NOMO-1 treated with DMSO at 0.1 percent for 48 hours (cell line): ENCODE measurements at regions not wholly inside any gene's neighbourhood (a gene's known extent, or its start where the extent isn't known, plus 50 kb on each side); places are given as distances from the start of the nearest gene placed in this dataset.

ENCODE experiments used
- DNase-seq: peaks from one replicate; lab custom pipeline; 2025; ENCODE audit not compliant: unreplicated experiment; lab: John Stamatoyannopoulos, UW

DNA sequence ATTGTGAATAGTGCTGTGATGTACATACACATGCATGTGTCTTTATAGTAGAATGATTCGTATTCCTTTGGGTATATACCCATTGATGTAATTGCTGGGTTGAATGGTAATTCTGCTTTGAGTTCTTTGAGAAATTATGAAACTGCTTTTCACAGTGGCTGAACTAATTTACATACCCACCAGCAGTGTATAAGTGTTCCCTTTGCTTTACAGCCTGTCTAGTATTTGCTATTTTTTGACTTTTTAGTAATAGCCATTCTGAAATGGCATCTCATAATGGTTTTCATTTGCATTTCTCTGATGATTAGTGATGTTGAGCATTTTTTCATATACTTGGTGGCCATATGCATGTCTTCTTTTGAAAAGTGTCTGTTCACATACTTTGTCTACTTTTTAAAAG is 54.5 kb upstream of the FAM78B start:
- no peak for DNase-seq

DNA sequence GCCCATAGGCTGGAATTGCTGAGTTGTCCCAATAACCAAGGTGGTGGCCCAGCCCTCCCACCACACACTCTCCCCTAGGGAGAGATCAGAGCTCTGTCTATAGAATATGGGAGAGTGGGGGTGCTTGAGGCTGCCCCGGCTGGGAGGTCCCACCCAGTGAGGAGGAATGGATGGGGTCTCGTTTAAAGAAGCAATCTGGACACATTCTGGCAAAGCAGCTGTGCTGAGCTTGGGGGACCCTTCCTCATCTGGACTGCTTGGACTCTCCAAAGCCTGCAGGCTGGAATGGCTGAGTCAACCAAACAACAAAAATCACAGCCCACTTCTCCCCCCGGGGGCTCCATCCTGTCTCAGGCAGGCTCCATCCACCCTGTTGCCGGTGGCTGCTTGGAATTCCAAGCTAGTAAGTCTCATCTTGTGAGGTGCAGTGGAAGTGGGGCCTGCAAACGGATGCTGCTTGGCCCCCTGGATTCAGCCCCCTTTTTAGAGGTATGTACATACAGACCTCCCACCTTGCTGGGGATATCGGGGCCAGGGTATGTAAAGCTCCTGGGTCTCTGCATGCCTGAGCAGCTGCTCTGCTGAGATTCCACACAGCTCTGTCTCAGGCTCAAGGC is 67.1 kb upstream of the FAM78B start:
- DNase-seq: no peak

DNA sequence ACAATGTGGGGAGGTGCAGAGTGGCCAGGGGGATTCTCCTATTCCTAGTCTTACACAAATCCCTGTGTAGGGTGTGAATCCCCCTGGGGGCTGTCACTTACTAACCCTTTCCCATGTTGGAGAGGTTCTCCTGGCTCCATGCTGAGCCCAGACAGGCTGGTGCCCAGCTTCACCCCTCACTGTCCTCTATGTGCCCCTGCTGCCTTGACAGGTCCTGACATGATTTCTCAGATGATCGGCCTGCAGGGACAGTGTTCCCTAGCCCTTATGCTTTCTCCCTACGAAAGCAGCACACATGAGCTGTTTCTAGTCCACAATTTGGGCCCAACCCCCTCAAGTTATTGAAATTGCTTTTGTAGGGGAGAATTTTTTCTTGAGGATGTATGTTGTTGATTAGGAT is 68.9 kb upstream of the FAM78B start:
- DNase-seq: no peak

DNA sequence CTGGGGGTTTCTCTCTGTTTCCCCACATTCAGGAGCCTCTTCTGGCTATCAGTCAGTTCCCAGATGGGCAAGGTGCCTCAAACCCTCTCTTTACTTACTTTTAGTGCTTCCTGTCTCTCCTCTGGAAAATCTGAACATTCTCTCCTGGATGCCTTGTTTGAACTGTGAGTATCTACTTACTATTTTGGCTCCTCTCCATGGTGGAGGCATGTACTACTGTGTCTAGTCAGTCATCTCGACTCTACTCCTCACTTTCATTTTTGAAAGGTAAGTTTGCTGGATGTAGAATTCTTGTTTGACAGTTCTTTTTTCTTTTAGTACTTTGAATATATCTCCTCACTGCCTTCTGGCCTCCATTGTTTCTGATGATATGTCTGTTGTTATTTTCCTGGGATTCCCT is 70.9 kb upstream of the FAM78B start:
- DNase-seq: no peak

DNA sequence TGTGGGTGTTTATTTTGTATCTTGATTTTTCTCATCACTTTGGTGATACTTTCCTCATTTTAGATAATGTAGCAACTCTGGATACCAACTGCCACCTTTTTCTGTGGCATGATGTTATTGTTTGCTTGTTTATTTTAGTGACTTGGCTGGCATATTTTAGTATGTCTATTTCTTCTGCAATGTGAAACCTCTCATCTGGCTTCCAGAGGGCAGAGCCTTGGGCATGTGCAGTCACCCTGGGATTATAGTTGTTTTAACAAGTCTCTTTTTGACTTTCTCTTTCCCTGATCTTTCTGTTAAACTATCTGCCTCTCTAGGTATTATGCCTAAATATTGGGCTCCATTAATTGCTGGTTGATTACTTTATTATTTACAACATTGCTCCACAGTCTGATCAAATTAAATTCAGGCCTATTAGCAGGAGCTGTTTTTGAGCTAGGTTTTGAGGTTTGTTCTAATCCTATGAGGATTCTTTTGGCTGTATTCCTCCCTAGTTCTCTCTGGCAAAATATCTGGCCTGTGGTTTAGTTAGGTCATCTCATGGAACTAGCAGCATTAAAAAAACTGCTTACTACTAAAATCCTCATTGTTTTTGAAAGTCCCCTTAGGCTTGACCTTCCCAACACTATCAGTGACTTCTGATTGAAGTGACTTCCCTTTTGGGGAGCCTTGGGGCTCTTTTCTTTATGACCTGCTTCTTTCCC is 86.4 kb upstream of the FAM78B start:
- DNase-seq: no peak

DNA sequence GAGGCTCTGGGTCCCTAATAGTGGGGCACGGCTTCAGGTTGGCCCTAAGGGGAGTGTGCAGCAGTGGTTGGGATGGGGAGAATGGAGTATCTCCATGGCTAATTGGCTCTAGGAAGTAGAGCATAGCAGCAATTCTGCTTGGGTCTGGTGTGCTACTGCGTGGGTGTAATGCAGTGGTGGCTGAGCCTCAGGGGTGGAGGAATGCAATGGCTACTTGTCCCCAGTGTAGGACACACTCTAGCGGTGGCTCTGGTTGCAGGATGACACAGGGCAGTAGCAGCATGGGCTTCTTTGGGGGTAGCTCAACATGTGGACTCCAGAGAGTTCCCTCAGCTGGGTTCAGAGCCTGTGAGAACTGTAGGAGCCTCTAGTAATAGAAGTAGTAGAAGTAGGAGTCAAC is 91.2 kb upstream of the FAM78B start:
- DNase-seq: no peak

DNA sequence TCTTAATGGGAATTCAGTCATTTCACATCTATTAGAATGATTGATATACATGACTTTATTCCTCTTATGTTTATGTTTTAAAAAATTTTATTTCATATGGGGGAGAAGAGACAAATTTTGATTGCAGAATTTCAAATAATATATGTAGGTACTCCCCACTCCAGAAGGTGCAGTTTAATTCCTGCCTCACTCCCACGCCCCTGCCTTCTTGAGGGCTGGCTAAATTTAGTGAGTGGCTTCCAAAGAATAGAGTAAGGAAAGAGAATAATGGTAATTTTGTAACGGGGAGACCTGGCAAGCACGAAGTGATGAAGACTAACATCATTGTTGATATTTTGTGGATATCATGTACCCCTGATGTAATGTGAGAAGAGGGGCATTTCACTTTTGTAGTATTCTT is 94.7 kb upstream of the FAM78B start:
- DNase-seq: no peak

DNA sequence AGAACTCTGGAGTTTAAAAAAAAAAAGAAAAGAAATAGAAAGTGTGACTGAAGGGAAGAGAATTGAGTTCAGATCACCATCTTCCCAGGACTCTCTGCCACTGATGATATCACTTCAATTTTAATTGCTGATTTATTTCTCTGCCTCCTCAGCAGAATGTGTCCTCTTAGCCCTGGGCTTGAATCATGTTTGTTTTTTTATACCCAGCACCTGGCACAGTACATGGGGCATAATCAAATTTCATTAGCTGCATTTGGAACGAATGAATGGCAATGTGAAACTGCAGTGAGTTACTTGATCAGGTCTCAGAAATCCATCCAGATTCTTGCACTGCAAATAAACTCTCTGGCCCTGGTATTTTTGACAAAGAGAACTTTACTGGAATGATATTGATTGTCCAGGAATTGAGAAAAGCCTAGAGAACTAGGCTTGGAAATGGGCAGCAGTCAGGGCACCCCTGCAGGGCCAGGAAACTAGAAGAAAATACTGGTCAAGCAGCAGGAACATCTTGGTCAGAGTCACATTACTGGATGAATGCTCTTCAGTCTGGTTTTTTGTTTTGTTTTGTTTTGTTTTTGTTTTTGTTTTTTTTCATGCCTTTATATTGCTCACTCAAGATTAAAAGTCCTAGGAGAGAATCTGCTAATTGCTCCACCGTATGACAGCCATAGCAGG is 103.8 kb upstream of the FAM78B start:
- DNase-seq: no peak

DNA sequence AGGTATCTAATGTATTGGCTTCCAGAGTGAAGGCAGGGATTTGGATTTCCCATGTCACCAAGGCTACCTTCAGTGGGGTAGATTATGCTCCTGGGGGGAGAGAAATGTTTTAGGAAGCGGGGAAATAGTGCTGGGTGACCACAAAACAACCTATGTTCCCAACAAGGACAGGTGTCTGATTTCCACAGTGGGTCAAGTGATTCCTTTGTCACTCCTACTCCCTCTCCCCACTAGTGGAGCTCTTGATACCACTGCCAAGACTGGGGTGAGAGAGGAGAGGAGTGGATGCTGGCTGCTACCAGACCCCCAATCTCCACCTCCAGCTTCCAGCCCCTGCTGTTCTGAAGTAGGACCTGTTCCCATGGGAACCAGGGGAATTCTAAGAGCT is 104.3 kb upstream of the FAM78B start:
- DNase-seq: no peak

DNA sequence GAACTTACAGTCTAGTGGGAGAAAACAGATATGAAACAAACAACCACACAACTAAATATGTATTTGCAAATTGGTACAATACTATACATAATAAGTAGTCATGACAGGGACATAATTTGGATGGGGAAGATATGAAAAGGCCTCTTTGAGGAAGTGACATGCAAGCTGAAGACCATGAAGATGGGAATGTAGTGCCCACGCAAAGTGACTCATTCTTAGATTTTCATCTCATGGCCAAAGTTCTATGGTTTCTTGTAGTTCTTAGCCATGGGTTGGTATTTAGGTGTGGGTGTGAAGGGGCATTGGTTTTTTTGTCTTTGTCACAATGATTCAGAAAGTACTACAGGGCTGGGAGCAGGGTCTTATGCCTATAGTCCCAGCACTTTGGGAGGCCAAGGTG is 105.4 kb upstream of the FAM78B start:
- DNase-seq: no peak

DNA sequence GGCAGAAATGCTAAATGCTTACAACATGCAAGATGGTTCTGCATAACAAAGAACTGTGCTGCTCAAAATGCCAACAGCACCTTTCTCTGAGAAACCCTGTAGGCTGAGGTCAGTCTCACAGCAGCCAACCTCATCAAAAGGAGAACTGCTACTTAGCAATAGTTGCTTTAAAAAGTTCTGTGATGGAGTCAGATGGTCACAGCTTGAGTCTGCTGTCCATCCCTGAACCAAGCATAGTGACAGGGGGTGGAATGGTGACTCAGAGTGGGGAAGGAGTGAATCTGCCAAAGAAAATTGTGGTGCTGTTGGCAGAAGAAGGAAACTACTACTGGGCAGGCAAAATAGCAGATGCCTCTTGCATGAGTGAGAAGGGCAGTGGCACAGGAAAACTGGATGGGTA is 106.0 kb upstream of the FAM78B start:
- no peak for DNase-seq

DNA sequence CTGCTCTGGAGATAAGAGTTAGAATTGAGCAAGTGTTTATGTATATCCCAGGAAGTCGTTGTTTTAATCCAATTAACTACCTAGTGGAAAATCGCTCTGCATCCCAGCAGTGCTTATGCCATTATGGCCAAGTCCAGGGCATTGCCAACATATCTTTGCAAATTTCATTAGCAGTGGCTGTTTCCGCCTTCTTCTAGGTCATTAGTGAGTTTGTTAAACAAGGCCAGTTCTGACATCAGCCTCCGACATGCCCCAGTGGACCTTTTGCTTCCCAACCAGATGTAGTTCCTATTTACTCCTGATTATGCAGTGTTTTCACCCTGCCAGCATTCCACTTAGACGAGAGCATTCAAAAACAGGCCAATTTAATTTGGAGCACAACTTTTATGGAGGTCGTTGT is 106.8 kb upstream of the FAM78B start:
- DNase-seq: no peak

DNA sequence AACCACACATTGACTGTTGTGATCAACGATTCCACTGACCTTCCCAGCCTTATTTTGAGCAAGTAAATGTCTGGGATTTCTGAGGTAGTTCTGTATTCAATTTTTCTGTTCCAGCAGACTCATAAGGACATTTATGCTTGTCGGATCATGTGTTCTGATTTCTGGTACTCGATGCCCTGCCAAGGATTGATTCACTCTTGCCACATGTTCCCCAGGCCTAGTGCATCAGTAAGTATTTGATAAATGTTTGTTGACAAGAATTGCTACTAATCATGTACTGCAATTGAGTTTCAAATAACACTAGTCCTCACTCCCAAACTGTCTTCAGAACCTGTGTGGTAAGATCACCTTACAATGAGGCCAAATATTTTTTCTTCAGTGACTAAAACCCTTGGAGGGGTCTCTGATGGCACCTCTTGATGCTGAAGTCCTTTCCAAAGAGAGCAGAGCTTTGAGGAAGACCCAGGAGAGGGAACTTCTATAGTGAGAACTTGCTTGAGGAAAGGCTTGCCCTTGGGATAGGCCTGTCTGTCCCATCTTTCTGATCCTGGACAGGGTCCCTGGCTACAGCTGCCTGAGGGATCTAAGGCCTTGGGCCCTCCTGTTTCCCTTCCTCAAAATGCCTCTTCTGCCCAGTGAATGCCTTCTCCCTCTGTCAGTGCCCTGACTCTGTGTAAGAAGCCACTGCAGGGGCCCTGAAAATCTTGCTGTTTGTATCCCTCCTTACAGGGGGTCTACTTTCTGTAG is 115.8 kb upstream of the FAM78B start:
- no peak for DNase-seq

DNA sequence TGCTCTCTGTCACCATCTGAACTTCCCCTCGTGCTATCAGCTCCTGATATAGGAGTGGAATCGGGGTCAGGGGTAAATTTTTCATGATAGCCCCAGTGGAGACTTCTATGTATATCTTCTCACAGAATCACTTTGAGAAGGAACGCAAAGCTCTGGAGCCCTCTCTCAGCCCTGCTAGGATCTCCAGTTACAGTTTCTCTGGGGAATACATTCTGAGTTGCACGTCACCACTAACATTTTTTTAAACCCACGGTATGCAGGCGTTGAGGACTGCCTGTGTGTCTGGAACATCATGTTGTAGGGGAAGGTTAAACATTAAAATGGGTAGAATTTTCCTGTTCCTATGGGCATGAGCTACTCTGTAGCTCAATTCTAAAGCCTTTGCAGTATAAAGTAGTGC is 116.4 kb upstream of the FAM78B start:
- no peak for DNase-seq

DNA sequence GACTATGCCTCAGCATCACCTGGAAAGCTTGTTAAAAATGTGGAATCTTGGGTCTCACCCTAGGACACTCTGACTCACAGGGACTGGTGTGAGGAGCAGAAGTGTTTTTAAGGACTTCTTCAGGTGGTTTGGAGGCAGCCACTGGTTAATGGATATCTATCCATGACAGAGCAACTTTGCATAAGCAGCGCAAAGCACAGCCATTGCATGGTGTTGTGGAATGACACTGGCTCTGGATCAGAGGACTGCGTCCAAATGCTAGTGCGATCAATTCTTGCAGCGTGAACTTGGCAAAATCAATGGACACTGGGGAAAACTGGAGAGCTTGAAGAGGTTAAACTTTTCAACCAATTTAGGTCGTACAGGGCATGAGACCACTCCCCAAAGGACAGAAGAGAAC is 116.8 kb upstream of the FAM78B start:
- no peak for DNase-seq

DNA sequence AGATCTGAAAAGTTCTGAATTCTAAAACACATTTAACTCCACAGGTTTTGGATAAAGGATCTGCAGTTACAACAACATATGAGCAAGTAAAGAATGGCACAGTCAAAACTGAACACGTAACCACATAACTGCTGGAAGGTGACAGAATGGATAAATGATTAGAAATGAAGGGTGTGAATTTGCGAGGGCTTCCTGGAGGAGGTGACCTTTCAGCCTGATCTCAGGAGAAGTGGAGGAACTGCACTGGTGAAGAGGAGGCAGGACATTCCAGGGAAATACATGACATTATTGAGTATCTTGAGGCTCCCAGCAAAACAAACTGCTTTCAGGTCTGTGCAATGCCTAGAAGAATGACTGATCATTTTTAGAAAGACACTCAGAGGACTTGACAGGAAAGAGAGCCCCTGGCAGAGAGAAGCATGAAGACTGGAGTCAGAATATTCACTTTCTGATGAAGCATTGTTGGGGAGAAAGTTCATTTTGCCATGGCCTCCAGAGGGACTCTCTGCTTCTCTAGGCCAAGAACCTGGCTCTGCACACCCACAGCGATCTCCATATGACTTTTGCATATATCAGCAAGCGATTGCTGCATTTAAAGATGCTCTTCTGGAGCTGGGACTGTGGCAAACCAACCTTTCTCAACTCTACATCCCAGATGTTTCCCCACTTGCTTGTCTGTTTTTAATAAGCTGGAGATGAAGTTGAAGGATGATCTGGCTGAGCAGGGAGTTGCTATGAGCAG is 122.7 kb upstream of the FAM78B start:
- DNase-seq: no peak

DNA sequence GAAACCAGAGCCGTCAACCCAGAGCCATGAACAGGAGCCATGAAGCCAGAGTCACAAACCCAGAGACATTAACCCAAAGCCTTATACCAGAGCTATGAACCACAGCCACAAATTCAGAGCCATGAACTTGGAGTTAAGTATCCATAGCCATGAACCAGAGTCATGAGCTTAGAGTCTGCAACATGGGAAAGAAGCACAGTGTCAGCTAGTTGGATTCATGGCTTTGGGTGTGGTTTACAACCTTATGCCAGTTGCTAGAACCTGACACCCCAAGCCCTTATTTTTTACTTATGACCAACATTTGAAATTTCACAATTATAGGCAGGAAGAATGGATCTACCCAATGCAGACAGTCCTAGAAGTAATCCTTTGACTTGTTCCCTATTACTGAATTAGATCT is 128.9 kb upstream of the FAM78B start:
- no peak for DNase-seq

DNA sequence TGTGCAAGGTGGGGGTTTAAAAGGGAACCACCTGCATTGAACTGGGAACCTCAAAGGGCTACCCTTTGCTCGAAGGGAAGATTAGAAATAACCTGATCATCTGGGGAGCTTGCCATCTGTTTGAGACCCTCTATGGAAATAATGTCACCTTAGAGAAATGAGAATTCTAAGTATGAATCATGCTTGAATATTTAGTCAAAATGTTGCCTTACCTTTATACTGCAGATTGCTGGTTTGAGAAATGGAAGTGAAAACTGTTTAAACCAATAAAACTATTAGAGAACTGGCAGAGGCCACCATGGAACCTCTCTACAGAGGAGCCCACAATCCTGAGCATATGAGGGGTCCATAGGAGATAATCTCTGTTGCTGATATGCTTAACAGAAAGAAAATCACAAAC is 131.2 kb upstream of the FAM78B start:
- no peak for DNase-seq

DNA sequence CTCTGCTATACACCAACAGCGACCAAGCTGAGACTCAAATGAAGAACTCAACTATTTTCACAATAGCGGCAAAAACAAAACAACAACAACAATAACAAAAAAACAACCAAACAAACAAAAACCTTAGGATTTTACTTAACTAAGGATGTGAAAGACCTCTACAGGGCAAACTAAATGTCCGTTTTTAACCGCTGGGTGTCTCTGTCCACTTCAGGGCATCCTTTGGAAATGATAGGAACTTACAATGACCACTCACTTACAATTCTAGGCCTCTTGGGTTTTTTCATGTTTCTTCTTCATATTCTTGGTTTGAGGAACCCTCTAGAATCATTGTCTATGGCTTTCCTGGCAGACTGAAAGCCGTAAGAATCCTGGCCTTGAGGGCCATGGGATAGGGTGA is 134.0 kb upstream of the FAM78B start:
- DNase-seq: no peak

DNA sequence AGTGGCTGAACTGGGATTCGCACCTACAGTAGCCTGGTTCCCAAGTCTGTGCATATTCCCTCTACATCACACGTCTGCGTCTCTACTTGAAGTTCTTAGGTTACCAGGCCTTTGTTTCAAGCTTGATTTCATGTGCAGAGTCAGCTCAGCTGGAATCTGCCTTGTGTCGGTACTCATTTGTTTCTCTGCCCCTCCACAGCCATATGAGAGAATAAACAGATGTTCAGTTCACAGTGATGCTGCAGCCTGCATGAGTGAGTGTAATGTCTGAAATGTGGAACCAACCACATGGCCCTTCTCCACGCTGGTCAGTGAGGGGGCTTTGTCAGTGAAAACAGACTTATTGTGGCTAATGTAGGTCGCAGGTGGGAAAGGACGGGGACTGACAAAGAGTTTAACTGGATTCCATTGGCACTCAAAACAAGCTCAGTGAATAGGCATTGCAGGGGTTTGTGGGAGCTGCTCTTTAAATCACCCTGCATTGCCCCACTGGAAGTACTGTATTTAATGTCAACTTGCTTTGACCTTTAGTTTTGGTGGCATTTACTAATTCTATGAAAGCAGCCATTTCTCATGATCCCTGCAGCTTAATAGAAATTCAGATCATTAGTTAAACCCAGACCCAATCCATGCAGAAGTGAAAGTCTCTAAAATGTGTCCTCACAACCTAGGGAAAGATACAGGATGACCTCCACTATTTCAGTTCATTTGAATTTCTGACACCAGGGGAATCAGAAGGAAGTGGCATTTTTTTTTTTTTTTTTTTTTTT is 136.4 kb upstream of the FAM78B start:
- DNase-seq: no peak

DNA sequence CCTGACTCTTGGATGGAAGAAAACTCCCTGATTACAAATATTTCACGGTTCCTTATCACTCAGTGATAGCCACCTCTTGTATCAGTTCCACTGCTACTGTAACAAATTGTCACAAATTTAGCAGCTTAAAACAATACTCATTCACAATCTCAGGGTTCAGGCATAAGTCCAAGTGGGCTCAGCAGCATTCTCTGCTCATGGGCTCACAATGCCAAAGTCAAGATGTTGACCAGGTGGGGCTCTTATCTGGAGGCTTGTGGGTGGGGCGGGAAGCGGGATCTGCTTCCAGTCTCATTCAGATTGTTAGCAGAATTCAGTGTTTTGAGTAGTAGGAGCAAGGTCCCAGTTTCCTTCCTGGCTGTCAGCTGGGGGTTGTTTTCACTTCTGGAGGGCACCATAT is 137.3 kb upstream of the FAM78B start:
- no peak for DNase-seq
